ENCODE measurements at regions not wholly inside any gene's neighbourhood (a gene's known extent, or its start where the extent isn't known, plus 50 kb on each side); places are given as distances from the start of the nearest gene placed in this dataset.

DNA sequence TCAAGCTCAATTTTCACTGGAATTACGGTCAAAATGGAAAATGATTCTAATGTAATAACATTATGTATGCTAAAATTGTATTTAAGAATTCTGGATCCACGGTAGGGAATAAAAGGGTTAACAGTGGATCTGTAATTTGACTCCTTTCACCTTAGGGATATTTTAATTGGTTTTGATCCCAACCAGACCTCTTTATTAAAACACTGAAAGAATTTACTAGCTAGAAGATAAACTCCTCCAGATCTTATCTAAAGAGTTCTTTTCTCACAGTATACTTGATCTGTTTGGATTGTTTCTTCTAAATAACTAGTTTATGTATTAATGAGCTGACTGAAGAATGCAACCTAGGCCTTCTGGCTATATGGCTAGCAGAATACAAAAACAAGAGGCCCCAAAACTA lies 118.4 kb downstream of the DDX53 start:
- no peak for TF ChIP-seq EZH2 (IDR thresholded peaks at IDR 0.05; ENCODE audit: insufficient read depth, poor library complexity, severe bottlenecking)
- TF ChIP-seq EZH2phosphoT487 (IDR thresholded peaks at IDR 0.05; ENCODE audit: insufficient read depth, low read depth): no peak

All from GM23248 (cell line).